ENCODE measurements at regions not wholly inside any gene's neighbourhood (a gene's known extent, or its start where the extent isn't known, plus 50 kb on each side); places are given as distances from the start of the nearest gene placed in this dataset.
"Not testable (repeated sequence)": the region's sequence is repeated elsewhere in the genome, so short reads cannot be mapped to it uniquely, and the experiment has no call there.

- TF ChIP-seq, protein P1, sequence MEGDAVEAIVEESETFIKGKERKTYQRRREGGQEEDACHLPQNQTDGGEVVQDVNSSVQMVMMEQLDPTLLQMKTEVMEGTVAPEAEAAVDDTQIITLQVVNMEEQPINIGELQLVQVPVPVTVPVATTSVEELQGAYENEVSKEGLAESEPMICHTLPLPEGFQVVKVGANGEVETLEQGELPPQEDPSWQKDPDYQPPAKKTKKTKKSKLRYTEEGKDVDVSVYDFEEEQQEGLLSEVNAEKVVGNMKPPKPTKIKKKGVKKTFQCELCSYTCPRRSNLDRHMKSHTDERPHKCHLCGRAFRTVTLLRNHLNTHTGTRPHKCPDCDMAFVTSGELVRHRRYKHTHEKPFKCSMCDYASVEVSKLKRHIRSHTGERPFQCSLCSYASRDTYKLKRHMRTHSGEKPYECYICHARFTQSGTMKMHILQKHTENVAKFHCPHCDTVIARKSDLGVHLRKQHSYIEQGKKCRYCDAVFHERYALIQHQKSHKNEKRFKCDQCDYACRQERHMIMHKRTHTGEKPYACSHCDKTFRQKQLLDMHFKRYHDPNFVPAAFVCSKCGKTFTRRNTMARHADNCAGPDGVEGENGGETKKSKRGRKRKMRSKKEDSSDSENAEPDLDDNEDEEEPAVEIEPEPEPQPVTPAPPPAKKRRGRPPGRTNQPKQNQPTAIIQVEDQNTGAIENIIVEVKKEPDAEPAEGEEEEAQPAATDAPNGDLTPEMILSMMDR (IDR thresholded peaks at IDR 0.05): not testable (repeated sequence)
- not testable (repeated sequence) for TF ChIP-seq POLR2A, EP300 (IDR thresholded peaks at IDR 0.05)
Observed at GRCh38 chr9:41251973-41252372, 62.9 kb upstream of the ZNG1F start.

Measured in ovary (tissue), 3 donors.